Vagina (tissue), 2 donors: ENCODE measurements at regions not wholly inside any gene's neighbourhood (a gene's known extent, or its start where the extent isn't known, plus 50 kb on each side); places are given as distances from the start of the nearest gene placed in this dataset.

ENCODE experiments used
- DNase-seq, 2 donors: peaks; one replicate each; pipeline ENCODE4 v3.0.0-alpha.2; 2017; ENCODE audit errors: extremely low spot score in 2 of 2
- H3K27ac ChIP-seq: fragments of 200-600 bp; sonication (generic); one replicate; pipeline ENCODE4 v1.5.1; 2019
- H3K27me3 ChIP-seq: fragments of 200-600 bp; sonication (generic); one replicate; pipeline ENCODE4 v1.5.1; 2019
- H3K36me3 ChIP-seq, 2 donors: fragments of 200-600 bp; sonication (generic); one replicate each; pipeline ENCODE4 v1.5.1; 2017 to 2019
- H3K4me1 ChIP-seq: fragments of 200-600 bp; sonication (generic); one replicate; pipeline ENCODE4 v1.5.1; 2019
- H3K4me3 ChIP-seq, 2 donors: fragments of 200-600 bp; sonication (generic); 1 replicate in 1 of 2; 2 replicates in 1 of 2; pipeline ENCODE4 v1.5.1; 2016 to 2019
- H3K9me3 ChIP-seq: fragments of 200-600 bp; sonication (generic); one replicate; pipeline ENCODE4 v1.5.1; 2019
- POLR2A ChIP-seq, 2 donors: fragments of 450-650 bp; IDR thresholded peaks; one replicate each; pipeline ENCODE4 v1.6.1; 2017; ENCODE audit warnings: antibody characterized with exemption in 2 of 2, mild to moderate bottlenecking in 2 of 2, moderate library complexity in 2 of 2
- POLR2AphosphoS5 ChIP-seq, 2 donors: sonication (generic); formaldehyde crosslinking; IDR thresholded peaks; one replicate each; pipeline ENCODE4 v1.9.0; 2017; ENCODE audit warnings: antibody characterized with exemption in 2 of 2, mild to moderate bottlenecking in 2 of 2, low read depth in 1 of 2; ENCODE audit not compliant: insufficient read depth in 1 of 2
- intact Hi-C: fragments of 100-400 bp; cut with DNase I; formaldehyde crosslinking; loops from one replicate; pipeline ENCODE4 v1.15.1; 2023
- TF ChIP-seq, protein P1 (sequence below), 3 experiments: fragments of 450-650 bp in 2 of 3; fragments of 200-600 bp in 1 of 3; sonication (generic) in 1 of 3; IDR thresholded peaks; one replicate each; pipeline ENCODE4 v1.5.1; 2017 to 2019; ENCODE audit warnings: antibody characterized with exemption in 3 of 3, mild to moderate bottlenecking in 2 of 3, moderate library complexity in 2 of 3

DNA sequence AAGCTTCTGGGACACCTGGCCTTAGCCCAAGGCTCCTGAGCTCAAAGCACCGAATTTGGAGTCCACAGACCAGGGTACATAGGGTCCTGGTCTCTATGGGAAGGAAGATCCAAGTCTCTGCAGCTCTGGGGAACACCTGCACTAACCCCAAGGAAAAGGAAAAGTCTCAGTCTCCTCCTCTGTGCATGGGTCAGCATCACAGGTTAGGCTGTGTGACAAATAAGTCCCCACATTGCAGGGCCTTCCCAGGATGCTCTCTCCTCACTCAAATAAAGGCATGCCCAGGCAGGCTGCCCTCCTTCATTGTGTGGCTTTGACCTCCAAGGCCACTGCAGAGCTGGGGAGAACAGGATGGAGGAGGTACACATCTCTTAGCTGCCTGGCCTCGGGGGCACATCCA, 121.0 kb upstream of the ZMIZ1 start:
- intact Hi-C loops = no loop called here
- Histone ChIP-seq H3K4me3 (no peak overlapping the region), H3K4me1 (peaks cover 60% of the 10 kb centered on the region), H3K27ac (no peak overlapping the region), H3K36me3 (no peaks in the 10 kb centered on the region), H3K9me3 (no peaks in the 10 kb centered on the region), H3K27me3 (no peaks in the 10 kb centered on the region)
- no peak for DNase-seq
- TF ChIP-seq POLR2AphosphoS5 (IDR thresholded peaks at IDR 0.05; ENCODE audit: insufficient read depth in 1 of 2, low read depth in 1 of 2) = no peak
- TF ChIP-seq, protein P1, sequence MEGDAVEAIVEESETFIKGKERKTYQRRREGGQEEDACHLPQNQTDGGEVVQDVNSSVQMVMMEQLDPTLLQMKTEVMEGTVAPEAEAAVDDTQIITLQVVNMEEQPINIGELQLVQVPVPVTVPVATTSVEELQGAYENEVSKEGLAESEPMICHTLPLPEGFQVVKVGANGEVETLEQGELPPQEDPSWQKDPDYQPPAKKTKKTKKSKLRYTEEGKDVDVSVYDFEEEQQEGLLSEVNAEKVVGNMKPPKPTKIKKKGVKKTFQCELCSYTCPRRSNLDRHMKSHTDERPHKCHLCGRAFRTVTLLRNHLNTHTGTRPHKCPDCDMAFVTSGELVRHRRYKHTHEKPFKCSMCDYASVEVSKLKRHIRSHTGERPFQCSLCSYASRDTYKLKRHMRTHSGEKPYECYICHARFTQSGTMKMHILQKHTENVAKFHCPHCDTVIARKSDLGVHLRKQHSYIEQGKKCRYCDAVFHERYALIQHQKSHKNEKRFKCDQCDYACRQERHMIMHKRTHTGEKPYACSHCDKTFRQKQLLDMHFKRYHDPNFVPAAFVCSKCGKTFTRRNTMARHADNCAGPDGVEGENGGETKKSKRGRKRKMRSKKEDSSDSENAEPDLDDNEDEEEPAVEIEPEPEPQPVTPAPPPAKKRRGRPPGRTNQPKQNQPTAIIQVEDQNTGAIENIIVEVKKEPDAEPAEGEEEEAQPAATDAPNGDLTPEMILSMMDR (IDR thresholded peaks at IDR 0.05) = no peak

DNA sequence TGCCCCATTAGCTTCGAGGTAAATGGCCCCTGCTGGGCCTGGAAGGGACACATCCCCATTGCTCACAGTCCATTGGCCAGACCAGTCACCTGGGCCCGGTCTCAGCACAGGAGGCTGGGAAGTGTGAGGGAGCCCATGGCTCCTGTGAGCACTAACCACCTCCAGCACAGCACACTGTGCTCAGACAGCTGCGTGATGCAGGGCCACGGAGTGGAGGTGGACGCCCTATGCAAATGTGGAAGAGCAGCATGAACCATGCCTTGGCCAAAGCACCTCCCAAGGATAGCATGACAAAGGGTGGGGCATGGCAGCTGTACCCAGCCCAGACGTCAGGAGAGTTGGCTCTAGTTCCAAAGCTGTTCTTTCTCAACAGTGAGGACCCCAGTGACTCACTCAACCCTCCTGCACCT, 120.1 kb upstream of the ZMIZ1 start:
- intact Hi-C loops = no loop called here
- Histone ChIP-seq H3K4me1 (peaks cover 68% of the 10 kb centered on the region), H3K27ac (peak overlapping the region; percentile 10), H3K4me3 (no peak overlapping the region), H3K27me3 (no peaks in the 10 kb centered on the region), H3K9me3 (no peaks in the 10 kb centered on the region), H3K36me3 (no peaks in the 10 kb centered on the region)
- no peak for DNase-seq
- TF ChIP-seq POLR2A (IDR thresholded peaks at IDR 0.05) (no peak), POLR2AphosphoS5 (IDR thresholded peaks at IDR 0.05; ENCODE audit: insufficient read depth in 1 of 2, low read depth in 1 of 2) (no peak)
- TF ChIP-seq, protein P1 (IDR thresholded peaks at IDR 0.05) = no peak

DNA sequence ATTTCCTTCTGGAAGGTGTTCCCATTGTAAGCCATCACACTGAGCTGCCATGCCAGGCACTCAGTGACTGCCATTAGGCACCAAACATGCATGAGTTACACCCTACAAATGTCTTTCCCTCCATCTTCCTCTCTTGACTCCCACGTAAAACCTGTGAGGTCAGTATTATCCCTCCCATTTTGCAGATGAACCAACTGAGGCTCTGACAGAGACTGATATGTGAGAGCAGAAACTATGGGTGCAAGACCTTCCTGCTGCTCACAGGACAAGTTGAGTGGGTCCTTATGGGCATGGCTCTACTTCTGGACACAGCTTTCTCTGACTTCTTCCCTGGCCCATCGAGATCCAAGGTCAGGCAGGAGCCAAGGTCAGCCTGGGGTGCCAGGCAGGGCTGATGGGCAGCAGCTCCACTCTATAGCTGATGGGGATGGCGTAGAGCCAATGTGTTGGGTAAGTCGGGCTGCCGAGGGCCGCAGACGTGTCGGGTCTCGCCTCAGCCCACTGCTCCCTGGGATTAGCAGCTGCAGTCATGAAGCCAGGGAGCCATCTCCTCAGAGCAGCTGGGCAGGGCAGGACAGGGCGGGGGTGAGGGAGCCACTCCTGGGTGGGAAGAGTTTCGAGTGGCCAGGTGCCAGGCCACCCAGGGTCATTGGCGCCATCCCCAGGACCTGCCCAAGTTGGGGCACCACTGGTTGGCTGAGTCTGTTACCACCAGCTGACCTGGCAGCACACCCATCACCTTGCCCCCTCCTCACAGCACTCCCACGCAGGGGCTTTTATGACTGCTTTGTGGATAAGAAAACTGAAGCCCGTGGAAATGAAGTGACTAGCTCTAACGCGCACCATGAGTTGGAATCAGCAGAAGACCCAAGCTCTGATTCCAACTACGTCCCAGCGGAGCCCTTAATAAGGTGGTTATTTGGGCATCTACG, 117.8 kb upstream of the ZMIZ1 start:
- intact Hi-C loops = no loop called here
- H3K27ac ChIP-seq = peak overlapping the region; percentile 72
- DNase-seq = no peak
- H3K27me3 ChIP-seq = no peaks in the 10 kb centered on the region
- TF ChIP-seq, protein P1 (IDR thresholded peaks at IDR 0.05) = no peak
- peak in 1 of 2 donors; percentile 25 for TF ChIP-seq POLR2AphosphoS5 (IDR thresholded peaks at IDR 0.05; ENCODE audit: insufficient read depth in 1 of 2, low read depth in 1 of 2)
- H3K9me3 ChIP-seq = no peaks in the 10 kb centered on the region
- H3K36me3 ChIP-seq = no peaks in the 10 kb centered on the region
- no peak overlapping the region for H3K4me3 ChIP-seq
- H3K4me1 ChIP-seq = peaks cover 52% of the 10 kb centered on the region

- H3K9me3 ChIP-seq = no peaks in the 10 kb centered on the region
- H3K27ac ChIP-seq = peak overlapping the region; percentile 72
- H3K4me1 ChIP-seq = peaks cover 42% of the 10 kb centered on the region
- intact Hi-C loops = no loop called here
- DNase-seq = no peak
- H3K36me3 ChIP-seq = no peaks in the 10 kb centered on the region
- no peaks in the 10 kb centered on the region for H3K27me3 ChIP-seq
- TF ChIP-seq POLR2AphosphoS5 (IDR thresholded peaks at IDR 0.05; ENCODE audit: insufficient read depth in 1 of 2, low read depth in 1 of 2) (no peak), POLR2A (IDR thresholded peaks at IDR 0.05) (no peak)
- TF ChIP-seq, protein P1 (IDR thresholded peaks at IDR 0.05) = no peak
- H3K4me3 ChIP-seq = no peak overlapping the region
Measured at GRCh38 chr10:78952030-78952429, 116.7 kb upstream of the ZMIZ1 start.

- DNase-seq = no peak
- H3K4me3 ChIP-seq = no peak overlapping the region
- H3K9me3 ChIP-seq = no peaks in the 10 kb centered on the region
- intact Hi-C loops = no loop called here
- no peaks in the 10 kb centered on the region for H3K36me3 ChIP-seq
- H3K4me1 ChIP-seq = peaks cover 42% of the 10 kb centered on the region
- H3K27me3 ChIP-seq = no peaks in the 10 kb centered on the region
- peak overlapping the region; percentile 72 for H3K27ac ChIP-seq
- TF ChIP-seq POLR2AphosphoS5 (IDR thresholded peaks at IDR 0.05; ENCODE audit: insufficient read depth in 1 of 2, low read depth in 1 of 2) = peak in 1 of 2 donors; percentile 79
- TF ChIP-seq POLR2A (IDR thresholded peaks at IDR 0.05) = no peak
Measured at GRCh38 chr10:78952686-78953085, 116.1 kb upstream of the ZMIZ1 start.
